Fibroblast of villous mesenchyme (primary cell): ENCODE measurements at regions not wholly inside any gene's neighbourhood (a gene's known extent, or its start where the extent isn't known, plus 50 kb on each side); places are given as distances from the start of the nearest gene placed in this dataset.

ENCODE experiments used
- DNase-seq: peaks from one replicate; pipeline ENCODE4 v3.0.0-alpha.2; 2010; ENCODE audit warnings: low read depth
- H3K4me3 ChIP-seq: 2 replicates; pipeline ENCODE4 v1.5.1; 2011; ENCODE audit warnings: low read depth, mild to moderate bottlenecking, low read length
- CTCF ChIP-seq: IDR thresholded peaks from 2 replicates; pipeline ENCODE4 v1.5.1; 2012; ENCODE audit warnings: low read depth, mild to moderate bottlenecking, low read length; ENCODE audit not compliant: insufficient read depth

DNA sequence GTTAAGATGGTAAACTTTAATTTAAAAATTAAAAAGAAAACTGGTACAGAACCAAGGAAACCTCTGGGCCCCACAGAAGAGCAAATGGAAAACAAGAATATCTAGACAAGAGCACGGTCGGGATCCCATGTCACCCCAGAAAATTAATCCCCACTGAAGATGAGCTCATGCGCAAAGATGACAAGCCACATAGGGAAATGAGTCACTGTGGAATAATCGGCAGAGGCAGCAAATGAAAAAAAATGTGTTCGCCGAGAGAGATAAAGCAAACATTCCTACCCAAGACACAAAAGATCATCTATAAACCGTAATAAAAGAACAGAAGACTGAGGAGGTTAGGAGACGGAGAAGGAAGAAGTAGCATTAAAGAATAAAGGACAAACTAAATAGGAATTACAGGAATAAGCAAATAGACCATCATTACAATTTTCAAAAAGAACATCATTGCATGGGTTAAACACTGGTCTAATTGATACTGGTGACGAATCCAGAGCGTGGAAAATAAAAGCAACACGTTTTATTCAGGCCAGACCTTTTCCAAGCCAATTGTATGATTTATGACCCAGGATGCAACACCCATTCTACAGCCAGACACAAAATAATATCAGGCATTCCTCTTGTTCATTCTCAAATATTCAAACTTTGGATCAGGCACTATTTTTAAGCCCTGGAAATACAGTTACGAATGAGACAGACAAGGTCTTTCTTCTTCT is 138.0 kb upstream of the ARID1B start:
- no peak overlapping the region for H3K4me3 ChIP-seq
- no peak for DNase-seq
- no peak for TF ChIP-seq CTCF

- DNase-seq: no peak
- no peak for TF ChIP-seq CTCF
- no peak overlapping the region for H3K4me3 ChIP-seq
Measured at GRCh38 chr6:156638581-156638980, 138.6 kb upstream of the ARID1B start.

DNA sequence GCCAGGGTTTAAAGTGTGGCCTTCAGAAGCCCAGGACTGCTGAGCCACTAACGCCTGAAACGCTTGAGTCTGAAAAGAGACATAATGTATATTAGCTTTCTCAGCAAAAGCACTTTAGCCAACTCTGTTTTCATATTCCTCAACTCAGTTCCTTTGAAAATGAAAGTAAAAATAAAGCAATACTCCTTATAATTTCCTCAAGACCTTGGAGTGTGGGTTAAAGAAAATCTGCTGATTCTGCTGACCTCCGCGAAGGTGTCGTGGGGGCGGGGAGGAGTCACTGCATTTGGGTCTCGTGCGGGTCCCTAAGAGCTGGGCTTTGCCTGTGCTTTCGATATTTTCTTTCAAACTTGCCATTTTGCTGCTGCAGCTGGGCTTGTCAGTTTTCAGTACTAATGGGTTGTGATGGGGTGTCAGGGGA is 142.2 kb upstream of the ARID1B start:
- DNase-seq: peak; percentile 13
- H3K4me3 ChIP-seq: peak overlapping the region; percentile 35
- no peak for TF ChIP-seq CTCF

GRCh38 chr6:156634048-156634447 is 143.1 kb upstream of the ARID1B start:
- no peak for DNase-seq
- no peak for TF ChIP-seq CTCF
- no peak overlapping the region for H3K4me3 ChIP-seq

DNA sequence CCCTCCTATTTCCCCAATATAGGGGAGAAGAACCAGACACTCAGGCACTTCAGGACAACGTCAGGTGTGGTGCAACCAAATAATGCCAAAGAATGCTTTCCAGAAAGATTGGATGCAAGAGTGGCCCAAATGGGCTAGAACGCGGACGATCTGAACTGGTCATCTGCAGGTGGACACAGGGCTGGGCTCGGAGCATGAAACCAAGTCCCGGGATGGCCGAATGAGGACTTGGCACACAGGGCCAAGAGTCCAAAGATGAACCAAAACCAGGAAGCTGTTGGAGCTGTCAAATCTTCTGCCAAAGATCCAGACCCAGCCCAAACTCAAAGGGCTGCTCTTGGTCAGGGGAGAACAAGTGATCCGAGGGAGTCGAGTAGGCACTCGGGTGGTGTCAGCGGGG is 143.9 kb upstream of the ARID1B start:
- DNase-seq: no peak
- H3K4me3 ChIP-seq: no peak overlapping the region
- TF ChIP-seq CTCF: no peak

DNA sequence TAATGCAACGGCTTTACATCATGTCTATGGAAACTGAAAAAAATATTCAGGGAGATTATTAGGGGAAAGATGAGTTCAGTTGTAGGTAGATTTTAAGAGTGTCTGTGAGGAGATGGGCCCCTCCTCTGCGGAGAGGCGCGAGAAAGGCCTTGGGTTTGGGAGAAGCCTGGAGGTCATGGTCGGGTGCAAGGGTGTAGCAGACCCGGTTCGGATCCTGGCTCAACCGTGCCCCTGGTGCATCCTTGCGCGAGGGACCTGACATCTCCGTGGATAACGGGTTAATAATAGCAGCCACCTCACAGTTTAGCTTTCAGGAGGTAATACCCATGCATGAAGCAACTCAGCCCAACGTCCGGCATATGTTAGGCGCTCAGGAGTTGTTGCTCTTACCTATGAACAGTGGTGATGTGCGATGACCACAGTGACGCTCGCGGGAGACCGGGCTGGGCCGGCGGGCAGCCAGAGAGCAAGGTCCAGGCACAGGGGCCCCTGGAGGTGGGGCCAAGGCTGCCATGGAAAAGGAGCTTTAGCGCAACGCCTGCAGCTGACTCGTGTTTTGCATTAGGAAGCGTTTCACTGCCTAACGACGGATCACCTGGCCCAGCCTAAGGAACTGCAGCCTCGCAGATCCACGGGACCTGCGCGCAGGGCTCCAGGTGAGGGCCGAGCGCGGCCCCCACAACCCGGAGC is 146.4 kb upstream of the ARID1B start:
- no peak for TF ChIP-seq CTCF
- no peak overlapping the region for H3K4me3 ChIP-seq
- DNase-seq: no peak
